ENCODE measurements at regions not wholly inside any gene's neighbourhood (a gene's known extent, or its start where the extent isn't known, plus 50 kb on each side); places are given as distances from the start of the nearest gene placed in this dataset.

GRCh38 chr12:91355150-91356006 lies 172.8 kb upstream of the DCN start:
- H3K9me3 ChIP-seq = no peaks in the 10 kb centered on the region
- H3K36me3 ChIP-seq = no peaks in the 10 kb centered on the region
- TF ChIP-seq, protein P1, sequence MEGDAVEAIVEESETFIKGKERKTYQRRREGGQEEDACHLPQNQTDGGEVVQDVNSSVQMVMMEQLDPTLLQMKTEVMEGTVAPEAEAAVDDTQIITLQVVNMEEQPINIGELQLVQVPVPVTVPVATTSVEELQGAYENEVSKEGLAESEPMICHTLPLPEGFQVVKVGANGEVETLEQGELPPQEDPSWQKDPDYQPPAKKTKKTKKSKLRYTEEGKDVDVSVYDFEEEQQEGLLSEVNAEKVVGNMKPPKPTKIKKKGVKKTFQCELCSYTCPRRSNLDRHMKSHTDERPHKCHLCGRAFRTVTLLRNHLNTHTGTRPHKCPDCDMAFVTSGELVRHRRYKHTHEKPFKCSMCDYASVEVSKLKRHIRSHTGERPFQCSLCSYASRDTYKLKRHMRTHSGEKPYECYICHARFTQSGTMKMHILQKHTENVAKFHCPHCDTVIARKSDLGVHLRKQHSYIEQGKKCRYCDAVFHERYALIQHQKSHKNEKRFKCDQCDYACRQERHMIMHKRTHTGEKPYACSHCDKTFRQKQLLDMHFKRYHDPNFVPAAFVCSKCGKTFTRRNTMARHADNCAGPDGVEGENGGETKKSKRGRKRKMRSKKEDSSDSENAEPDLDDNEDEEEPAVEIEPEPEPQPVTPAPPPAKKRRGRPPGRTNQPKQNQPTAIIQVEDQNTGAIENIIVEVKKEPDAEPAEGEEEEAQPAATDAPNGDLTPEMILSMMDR (IDR thresholded peaks at IDR 0.05) = peak; percentile 68
- H3K4me3 ChIP-seq = no peak overlapping the region
- no peaks in the 10 kb centered on the region for H3K27me3 ChIP-seq
- intact Hi-C loops (cut with DNase I) = loop anchor here (2.0 kb wide), 1 partner anchor 377 kb away; no protein-coding TSS in a partner anchor
- H3K4me1 ChIP-seq = no peaks in the 10 kb centered on the region
- H3K27ac ChIP-seq = no peak overlapping the region
- DNase-seq = peak; percentile 69
- no peak overlapping the region for H3K9ac ChIP-seq (ENCODE audit: low read depth in 2 of 2, low read length in 2 of 2)

DNA sequence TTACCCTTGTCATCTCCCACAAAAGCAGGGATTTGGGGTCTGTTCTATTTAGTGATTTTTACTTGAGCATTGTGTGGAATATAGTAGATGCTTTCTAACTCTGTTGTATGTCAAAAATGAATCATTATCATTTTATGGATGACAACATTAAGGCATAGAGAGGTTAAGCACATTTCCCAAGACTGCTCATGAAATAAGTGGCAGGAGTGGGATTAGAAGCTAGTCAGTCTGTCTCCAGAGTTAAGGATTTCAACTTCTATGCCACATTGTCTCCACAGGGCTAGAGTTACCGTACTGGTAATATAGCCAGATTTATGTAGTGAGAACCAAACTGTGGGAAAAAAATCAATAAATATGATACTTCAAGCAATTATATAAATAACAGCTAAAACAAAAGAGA lies 170.6 kb upstream of the DCN start:
- Histone ChIP-seq H3K27ac (no peak overlapping the region), H3K27me3 (no peaks in the 10 kb centered on the region), H3K4me3 (no peak overlapping the region), H3K4me1 (no peaks in the 10 kb centered on the region), H3K9me3 (no peaks in the 10 kb centered on the region), H3K9ac (ENCODE audit: low read depth in 2 of 2, low read length in 2 of 2) (no peak overlapping the region), H3K36me3 (no peaks in the 10 kb centered on the region)
- TF ChIP-seq, protein P1 (IDR thresholded peaks at IDR 0.05) = no peak
- DNase-seq = no peak
- intact Hi-C loops (cut with DNase I) = no loop called here

DNA sequence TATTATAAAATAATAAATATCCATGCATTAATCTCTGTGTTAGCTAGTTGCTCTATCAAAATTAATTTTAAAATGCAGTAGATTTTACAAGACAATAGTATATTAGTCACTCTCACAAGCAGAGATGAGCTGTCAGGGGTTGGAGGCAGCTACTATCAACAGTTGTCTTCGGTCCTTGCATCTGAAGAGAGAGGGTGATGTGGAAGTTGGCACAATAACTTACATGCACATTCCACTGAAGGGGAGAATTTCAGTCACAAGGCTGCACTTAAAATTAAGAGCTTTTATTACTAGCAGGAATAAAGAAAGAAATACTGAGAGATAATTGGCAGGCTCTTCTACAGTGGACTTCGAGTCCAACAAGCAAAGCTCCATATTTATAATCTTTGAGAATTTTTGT lies 166.9 kb upstream of the DCN start:
- H3K27me3 ChIP-seq = no peaks in the 10 kb centered on the region
- DNase-seq = no peak
- no peak overlapping the region for H3K27ac ChIP-seq
- no peaks in the 10 kb centered on the region for H3K36me3 ChIP-seq
- H3K9ac ChIP-seq (ENCODE audit: low read depth in 2 of 2, low read length in 2 of 2) = no peak overlapping the region
- H3K9me3 ChIP-seq = no peaks in the 10 kb centered on the region
- TF ChIP-seq, protein P1 (IDR thresholded peaks at IDR 0.05) = no peak
- H3K4me3 ChIP-seq = no peak overlapping the region
- no peaks in the 10 kb centered on the region for H3K4me1 ChIP-seq
- intact Hi-C loops (cut with DNase I) = no loop called here

- intact Hi-C loops (cut with DNase I) = no loop called here
- Histone ChIP-seq H3K9me3 (no peaks in the 10 kb centered on the region), H3K36me3 (no peaks in the 10 kb centered on the region), H3K27ac (no peak overlapping the region), H3K9ac (ENCODE audit: low read depth in 2 of 2, low read length in 2 of 2) (no peak overlapping the region), H3K4me3 (no peak overlapping the region), H3K27me3 (no peaks in the 10 kb centered on the region), H3K4me1 (no peaks in the 10 kb centered on the region)
- DNase-seq = no peak
- TF ChIP-seq, protein P1 (IDR thresholded peaks at IDR 0.05) = no peak
These were observed 165.0 kb upstream of the DCN start for GRCh38 chr12:91347481-91348214.

DNA sequence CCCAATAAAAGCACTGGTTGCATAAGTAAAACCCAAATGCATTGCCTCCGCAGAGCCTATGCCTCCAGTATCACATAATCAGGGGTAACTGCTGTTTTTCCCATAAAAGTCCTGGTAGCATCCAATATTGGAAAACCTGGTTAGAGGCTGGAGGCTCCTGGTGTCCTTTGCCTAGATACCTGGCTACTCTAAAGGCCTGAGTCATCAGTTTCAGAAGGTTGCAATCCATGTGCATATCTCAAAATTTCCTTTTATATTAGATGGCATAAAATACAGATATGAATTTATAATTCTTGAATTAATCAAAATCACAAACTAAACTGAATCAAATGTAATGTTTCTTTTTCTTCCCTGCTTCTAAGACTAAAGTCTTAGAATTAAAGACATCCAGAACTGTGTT lies 164.2 kb upstream of the DCN start:
- H3K27me3 ChIP-seq = no peaks in the 10 kb centered on the region
- H3K4me1 ChIP-seq = no peaks in the 10 kb centered on the region
- intact Hi-C loops (cut with DNase I) = no loop called here
- no peak overlapping the region for H3K4me3 ChIP-seq
- no peak overlapping the region for H3K27ac ChIP-seq
- H3K9ac ChIP-seq (ENCODE audit: low read depth in 2 of 2, low read length in 2 of 2) = no peak overlapping the region
- DNase-seq = no peak
- no peaks in the 10 kb centered on the region for H3K36me3 ChIP-seq
- TF ChIP-seq, protein P1 (IDR thresholded peaks at IDR 0.05) = no peak
- no peaks in the 10 kb centered on the region for H3K9me3 ChIP-seq

All from colonic mucosa (tissue), 4 donors.